ENCODE measurements at regions not wholly inside any gene's neighbourhood (a gene's known extent, or its start where the extent isn't known, plus 50 kb on each side); places are given as distances from the start of the nearest gene placed in this dataset.

DNA sequence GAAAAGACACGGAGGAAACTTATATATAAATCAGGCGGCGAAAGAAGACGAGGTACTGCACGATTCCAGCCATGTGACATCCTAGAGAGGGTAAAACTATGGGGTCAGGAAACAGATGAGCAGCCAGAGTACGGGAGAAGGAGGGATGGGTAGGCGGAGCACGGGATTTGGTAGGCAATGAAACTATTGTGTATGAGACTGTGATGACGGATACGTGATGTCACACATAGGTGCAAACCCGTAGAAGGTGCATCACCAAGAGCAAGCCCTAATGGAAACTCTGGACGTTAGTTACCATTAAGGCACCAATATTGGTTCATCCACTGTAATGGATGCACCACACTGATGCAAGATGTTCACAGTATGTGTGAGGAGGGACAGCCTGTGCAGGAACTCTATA, 93.8 kb upstream of the MGMT start:
- DNase-seq (ENCODE audit: low spot score) = no peak

GRCh38 chr10:129373718-129374117, 93.3 kb upstream of the MGMT start:
- DNase-seq (ENCODE audit: low spot score) = no peak

DNA sequence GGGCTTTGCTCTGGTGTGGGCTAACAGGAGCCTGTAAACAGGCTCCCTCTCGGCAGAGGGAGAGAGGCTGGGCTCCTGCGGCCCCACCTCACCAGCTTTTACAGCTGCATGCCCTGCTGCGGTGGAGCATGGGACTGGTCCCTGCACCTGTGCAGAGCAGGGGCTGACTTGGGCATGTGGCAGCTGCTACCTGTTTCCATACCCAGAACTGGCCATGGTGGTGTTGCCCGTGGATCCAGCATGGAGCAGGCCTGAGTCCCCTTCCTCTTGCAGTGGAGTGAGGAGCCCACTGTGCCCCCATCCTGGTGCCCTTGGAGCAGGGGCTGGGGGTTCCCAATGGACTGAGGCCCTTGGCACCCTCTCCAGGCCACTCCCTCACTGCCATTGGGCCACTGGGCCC, 91.9 kb upstream of the MGMT start:
- DNase-seq (ENCODE audit: low spot score) = no peak

- no peak for DNase-seq (ENCODE audit: low spot score)
Measured at GRCh38 chr10:129375912-129376311, 91.1 kb upstream of the MGMT start.

GRCh38 chr10:129380279-129380678, 86.8 kb upstream of the MGMT start:
- DNase-seq (ENCODE audit: low spot score) = no peak

- DNase-seq (ENCODE audit: low spot score) = no peak
Measured at GRCh38 chr10:129381741-129382140, 85.3 kb upstream of the MGMT start.

DNA sequence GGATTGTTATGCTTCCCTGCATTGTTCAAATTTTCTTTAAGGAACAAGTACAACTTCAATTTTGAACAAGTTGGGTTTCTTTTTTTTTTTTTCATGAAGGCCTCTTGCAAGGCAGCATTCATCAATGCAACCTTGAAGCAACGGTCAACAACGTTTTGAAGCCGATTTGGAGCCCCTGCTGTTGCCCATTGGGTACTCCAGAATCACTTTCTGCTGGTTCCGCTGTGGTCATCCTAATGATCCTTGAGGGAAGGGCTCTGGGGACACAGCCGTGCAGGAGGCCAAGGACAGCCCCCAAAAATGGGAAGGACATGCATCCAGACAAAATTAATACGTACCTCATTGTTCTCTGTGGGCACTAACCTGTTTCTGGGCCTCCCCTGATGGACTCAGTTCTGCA, 84.6 kb upstream of the MGMT start:
- no peak for DNase-seq (ENCODE audit: low spot score)

DNA sequence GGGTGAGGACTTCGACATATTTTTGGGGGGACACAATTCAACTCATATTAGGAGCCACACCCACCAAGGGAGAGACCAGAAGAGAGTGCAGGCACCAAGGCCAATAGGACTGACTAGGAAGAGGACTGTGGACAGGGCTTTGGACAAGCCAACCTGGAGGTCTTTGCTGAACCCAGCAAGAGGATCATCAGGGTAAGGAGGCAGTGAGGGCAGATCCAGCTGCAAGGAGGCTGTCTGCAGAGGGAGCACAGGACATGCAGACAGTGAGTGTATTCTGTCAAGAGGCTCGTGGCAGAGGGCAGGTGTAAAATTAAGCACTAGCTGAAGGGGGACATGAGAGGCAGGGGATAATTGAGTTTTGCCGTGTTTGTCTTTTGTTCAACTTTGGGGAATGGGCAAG, 83.4 kb upstream of the MGMT start:
- DNase-seq (ENCODE audit: low spot score) = no peak

- DNase-seq (ENCODE audit: low spot score) = no peak
Measured at GRCh38 chr10:129385600-129385999, 81.4 kb upstream of the MGMT start.

DNA sequence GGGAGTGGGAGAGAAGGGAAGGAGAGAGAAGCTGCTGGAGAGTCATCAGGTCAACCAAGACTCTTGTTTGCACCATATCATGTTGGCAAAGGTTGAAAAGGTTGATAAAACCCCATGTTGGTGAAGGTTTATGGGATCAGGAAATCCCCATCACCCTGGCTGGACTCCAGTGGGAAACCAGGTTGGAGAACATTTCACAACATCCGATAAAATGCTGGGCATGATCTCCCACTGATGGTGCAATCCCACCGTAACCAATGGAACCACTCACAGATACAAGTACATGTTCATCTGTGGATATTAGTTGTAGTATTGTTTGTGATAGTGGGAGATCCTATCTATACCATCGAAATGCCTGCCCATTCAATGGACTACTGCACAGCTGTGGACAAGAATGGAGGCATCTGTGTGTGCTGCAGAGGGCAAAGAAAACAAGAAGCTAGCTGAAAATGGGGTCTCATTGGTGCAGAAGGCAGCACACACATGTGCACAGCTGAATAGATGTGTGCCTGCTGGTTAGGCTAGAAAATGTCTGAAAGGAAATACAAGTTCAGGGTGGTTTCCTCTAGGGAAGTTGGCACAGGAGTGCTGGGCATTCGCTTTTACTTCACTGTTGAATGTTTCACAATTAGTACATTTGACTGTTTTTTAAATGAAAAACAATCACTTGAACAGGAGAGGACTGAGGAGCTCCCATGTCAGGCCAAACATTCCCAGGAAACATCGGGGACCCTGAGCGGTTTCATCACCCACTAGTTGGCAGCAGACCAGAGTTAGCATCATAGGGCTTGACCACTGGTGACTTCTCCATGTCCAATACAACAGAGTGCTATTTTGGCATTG, 80.4 kb upstream of the MGMT start:
- DNase-seq (ENCODE audit: low spot score) = no peak

GRCh38 chr10:129387258-129387525, 79.8 kb upstream of the MGMT start:
- no peak for DNase-seq (ENCODE audit: low spot score)

GRCh38 chr10:129388435-129388834, 78.6 kb upstream of the MGMT start:
- no peak for DNase-seq (ENCODE audit: low spot score)

- DNase-seq (ENCODE audit: low spot score) = no peak
Measured at GRCh38 chr10:129389194-129389593, 77.8 kb upstream of the MGMT start.

DNA sequence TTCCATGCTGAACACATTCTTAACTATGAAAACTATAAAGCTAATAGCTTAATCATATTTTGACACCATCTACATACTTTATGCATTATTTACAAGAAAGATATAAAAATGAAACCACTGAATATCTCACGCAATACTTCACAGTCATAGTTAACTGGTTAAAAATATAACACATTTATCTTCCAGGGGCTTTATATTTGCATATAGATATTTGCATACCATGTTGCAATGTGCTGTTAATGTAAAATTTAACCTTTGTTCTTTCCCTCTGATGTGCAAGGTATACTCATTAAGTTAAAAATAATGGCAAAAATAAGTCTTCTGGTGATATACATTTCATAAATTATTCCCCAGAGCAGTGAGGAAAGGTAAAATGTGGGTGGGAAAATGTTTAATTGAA, 76.9 kb upstream of the MGMT start:
- DNase-seq (ENCODE audit: low spot score) = no peak

DNA sequence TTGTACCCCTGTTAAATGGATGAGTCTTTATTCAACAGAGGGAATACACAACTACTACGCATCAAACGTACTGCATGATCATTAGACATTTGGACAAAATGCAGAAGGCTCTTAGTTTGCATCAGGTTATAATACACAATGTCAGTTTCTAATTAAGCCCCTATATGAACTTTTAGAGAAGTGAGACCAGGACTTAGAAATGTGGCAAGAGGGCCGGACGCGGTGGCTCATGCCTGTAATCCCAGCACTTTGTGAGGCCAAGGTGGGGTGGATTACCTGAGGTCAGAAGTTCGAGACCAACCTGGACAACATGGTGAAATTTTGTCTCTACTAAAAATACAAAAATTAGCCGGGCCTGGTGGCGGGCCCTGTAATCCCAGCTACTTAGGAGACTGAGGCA, 76.3 kb upstream of the MGMT start:
- DNase-seq (ENCODE audit: low spot score) = no peak

DNA sequence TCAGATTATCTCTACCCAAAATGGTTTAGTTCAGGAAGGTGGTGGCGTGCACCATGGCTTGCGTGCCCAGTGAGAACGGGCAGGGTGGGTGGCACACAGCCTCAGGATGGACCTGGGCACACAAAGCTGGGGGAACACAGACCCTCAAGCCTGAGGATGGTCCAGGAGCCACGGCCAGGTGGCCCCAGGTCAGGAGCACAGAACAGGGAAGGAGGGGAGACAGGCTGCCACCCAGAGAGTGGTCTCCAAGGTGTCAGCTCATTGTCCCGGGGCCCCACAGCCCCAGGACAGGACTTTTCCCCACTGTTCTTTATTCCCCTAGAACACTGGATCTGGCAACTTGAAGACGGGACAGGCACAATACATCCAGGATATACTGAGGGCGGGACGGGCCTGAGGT, 75.6 kb upstream of the MGMT start:
- no peak for DNase-seq (ENCODE audit: low spot score)

GRCh38 chr10:129392855-129393254, 74.2 kb upstream of the MGMT start:
- DNase-seq (ENCODE audit: low spot score) = no peak

DNA sequence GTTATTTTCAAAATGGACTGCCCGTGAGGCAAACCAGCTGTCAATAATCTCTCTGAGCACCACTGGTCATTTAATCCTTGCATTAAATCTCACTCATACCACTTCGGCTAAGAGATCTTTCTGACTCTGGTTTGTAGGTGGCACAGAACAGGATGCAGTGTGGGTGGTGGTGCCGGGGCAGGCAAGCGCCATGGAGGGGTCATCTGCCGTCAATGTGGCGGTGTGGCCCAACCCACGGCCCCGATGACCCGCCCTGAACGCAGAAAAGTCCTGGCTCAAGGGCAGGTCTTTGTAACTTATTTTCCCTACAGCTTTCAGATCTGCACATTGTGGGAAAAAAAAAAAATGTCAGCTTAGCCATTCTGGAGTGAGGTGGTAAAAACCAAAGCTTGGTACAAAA, 73.2 kb upstream of the MGMT start:
- DNase-seq (ENCODE audit: low spot score) = no peak

DNA sequence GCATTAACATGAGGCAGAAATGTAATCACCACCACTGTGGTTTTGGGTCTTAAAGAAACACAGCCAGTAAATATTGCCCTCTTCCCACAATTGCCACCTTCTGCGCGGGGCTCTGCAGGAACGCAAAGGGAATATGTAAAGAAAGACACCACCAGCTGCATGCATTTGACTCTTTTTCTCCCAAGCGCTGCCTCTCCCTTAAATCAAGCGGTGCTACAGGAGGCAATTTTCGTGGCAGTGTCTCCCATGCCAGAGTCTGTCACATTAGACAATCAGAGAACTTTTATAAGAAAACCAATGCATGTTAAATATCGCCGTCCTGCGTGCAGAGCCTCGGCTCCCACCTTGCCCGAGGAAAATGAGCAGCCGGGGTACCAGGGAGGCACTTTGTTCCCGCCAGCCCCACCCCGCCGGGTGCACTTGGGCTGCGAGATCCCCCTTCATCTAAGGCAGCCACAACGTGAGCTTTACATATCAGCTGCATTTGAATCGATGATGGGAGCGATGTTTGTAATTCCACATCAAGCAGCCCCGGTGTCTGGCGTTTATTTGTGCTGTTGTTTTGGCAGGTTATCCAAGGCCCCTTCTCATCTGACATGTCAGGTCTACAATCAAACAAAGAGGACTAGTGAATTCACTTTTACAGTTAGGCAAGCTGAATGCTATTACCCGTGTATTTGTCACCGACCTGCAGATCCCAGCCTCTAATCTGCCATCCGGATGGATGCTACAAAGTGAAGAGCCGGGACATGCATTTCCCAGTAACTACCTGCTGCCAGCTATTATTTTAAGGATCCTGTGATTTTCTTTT, 72.3 kb upstream of the MGMT start:
- DNase-seq (ENCODE audit: low spot score) = no peak

DNA sequence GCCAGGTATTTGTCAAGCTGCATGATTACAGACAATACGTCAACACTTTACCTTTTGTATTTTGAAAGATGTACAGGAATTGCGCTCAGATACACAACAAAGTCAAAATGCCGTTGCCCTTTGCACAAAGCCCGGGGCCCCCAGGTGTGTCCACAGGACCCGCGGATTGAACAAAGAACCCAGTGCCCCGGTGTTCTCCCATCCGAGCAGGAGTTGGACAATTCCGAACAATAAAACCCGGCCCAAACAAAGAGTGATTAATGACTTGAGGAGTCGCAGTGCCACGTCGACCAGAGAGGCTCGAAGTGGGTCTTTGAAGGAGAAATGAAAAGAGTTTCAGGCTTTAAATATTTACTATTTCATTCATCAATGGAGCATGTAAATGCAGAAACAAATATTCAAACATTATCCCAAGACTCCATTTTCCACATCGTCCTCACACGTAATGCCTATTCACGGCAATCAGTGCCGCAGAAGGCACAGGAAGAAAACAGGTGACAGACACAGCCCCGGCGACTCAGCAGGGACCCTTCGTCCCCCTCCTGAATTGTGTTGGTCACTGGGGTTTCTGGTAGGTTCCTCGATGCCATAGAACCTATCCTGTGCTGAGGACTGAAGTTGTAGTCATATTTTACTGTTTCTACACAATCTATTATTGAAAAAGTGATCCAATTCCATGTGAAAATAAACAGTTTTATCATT, 70.9 kb upstream of the MGMT start:
- DNase-seq (ENCODE audit: low spot score) = no peak

GRCh38 chr10:129397198-129397974, 69.7 kb upstream of the MGMT start:
- DNase-seq (ENCODE audit: low spot score) = no peak

GRCh38 chr10:129398711-129399141, 68.3 kb upstream of the MGMT start:
- DNase-seq (ENCODE audit: low spot score) = no peak
